Parathyroid adenoma (tissue), 2 donors: ENCODE measurements at regions not wholly inside any gene's neighbourhood (a gene's known extent, or its start where the extent isn't known, plus 50 kb on each side); places are given as distances from the start of the nearest gene placed in this dataset.

Experiments used
- H2AFZ ChIP-seq: fragments of 300-600 bp; sonication (generic); one replicate; pipeline ENCODE4 v1.7.0; 2017; ENCODE audit warnings: antibody characterized with exemption, mild to moderate bottlenecking
- H3K27ac ChIP-seq: fragments of 300-600 bp; sonication (generic); one replicate; pipeline ENCODE4 v1.7.0; 2017
- H3K27me3 ChIP-seq: fragments of 300-600 bp; sonication (generic); one replicate; pipeline ENCODE4 v1.7.0; 2017; ENCODE audit warnings: low read length; ENCODE audit not compliant: control insufficient read depth, insufficient read depth
- H3K36me3 ChIP-seq: fragments of 300-600 bp; sonication (generic); one replicate; pipeline ENCODE4 v1.7.0; 2017; ENCODE audit warnings: low read length; ENCODE audit not compliant: control insufficient read depth, insufficient read depth
- H3K4me1 ChIP-seq: fragments of 300-600 bp; sonication (generic); one replicate; pipeline ENCODE4 v1.7.0; 2017; ENCODE audit warnings: control low read depth
- H3K4me2 ChIP-seq: fragments of 300-600 bp; sonication (generic); one replicate; pipeline ENCODE4 v1.7.0; 2017; ENCODE audit warnings: low read length
- H3K4me3 ChIP-seq: fragments of 300-600 bp; sonication (generic); one replicate; pipeline ENCODE4 v1.7.0; 2017; ENCODE audit warnings: low read depth, low read length
- H3K79me2 ChIP-seq: fragments of 300-600 bp; sonication (generic); one replicate; pipeline ENCODE4 v1.7.0; 2017; ENCODE audit warnings: control low read depth
- H3K9ac ChIP-seq: fragments of 300-600 bp; sonication (generic); one replicate; pipeline ENCODE4 v1.7.0; 2017; ENCODE audit warnings: mild to moderate bottlenecking
- H3K9me3 ChIP-seq: fragments of 300-600 bp; sonication (generic); one replicate; pipeline ENCODE4 v1.7.0; 2017; ENCODE audit warnings: low read length; ENCODE audit not compliant: control insufficient read depth
- CTCF ChIP-seq: fragments of 300-600 bp; sonication (generic); IDR thresholded peaks from one replicate; pipeline ENCODE4 v1.7.0; 2017; ENCODE audit warnings: antibody characterized with exemption, mild to moderate bottlenecking
- donor health status: primary hyperparathyroidism.

- no peak overlapping the region for H3K4me3 ChIP-seq
- no peak for TF ChIP-seq CTCF
- no peaks in the 10 kb centered on the region for H3K4me1 ChIP-seq
- H3K4me2 ChIP-seq = no peak overlapping the region
- H2AFZ ChIP-seq = no peak overlapping the region
- no peaks in the 10 kb centered on the region for H3K36me3 ChIP-seq
- H3K27ac ChIP-seq = no peak overlapping the region
- no peaks in the 10 kb centered on the region for H3K79me2 ChIP-seq
- H3K9ac ChIP-seq = no peak overlapping the region
- no peaks in the 10 kb centered on the region for H3K27me3 ChIP-seq
- no peaks in the 10 kb centered on the region for H3K9me3 ChIP-seq
Observed at GRCh38 chr4:138086611-138087041, 155.5 kb downstream of the SLC7A11 start.

- Histone ChIP-seq H3K27ac (no peak overlapping the region), H3K9ac (no peak overlapping the region), H2AFZ (no peak overlapping the region), H3K4me2 (no peak overlapping the region), H3K4me1 (no peaks in the 10 kb centered on the region), H3K36me3 (no peaks in the 10 kb centered on the region), H3K27me3 (no peaks in the 10 kb centered on the region), H3K4me3 (no peak overlapping the region), H3K79me2 (no peaks in the 10 kb centered on the region), H3K9me3 (no peaks in the 10 kb centered on the region)
- no peak for TF ChIP-seq CTCF
Observed at GRCh38 chr4:138085736-138086305, 156.3 kb downstream of the SLC7A11 start.

GRCh38 chr4:138078751-138079520 lies 163.2 kb downstream of the SLC7A11 start:
- H3K27ac ChIP-seq = no peak overlapping the region
- no peak overlapping the region for H3K9ac ChIP-seq
- no peaks in the 10 kb centered on the region for H3K9me3 ChIP-seq
- no peaks in the 10 kb centered on the region for H3K36me3 ChIP-seq
- H3K4me1 ChIP-seq = no peaks in the 10 kb centered on the region
- H3K27me3 ChIP-seq = no peaks in the 10 kb centered on the region
- H3K79me2 ChIP-seq = no peaks in the 10 kb centered on the region
- H3K4me2 ChIP-seq = no peak overlapping the region
- no peak overlapping the region for H2AFZ ChIP-seq
- no peak for TF ChIP-seq CTCF
- no peak overlapping the region for H3K4me3 ChIP-seq

- no peaks in the 10 kb centered on the region for H3K9me3 ChIP-seq
- H2AFZ ChIP-seq = no peak overlapping the region
- H3K4me3 ChIP-seq = no peak overlapping the region
- no peak for TF ChIP-seq CTCF
- no peaks in the 10 kb centered on the region for H3K79me2 ChIP-seq
- no peak overlapping the region for H3K27ac ChIP-seq
- no peak overlapping the region for H3K9ac ChIP-seq
- H3K4me1 ChIP-seq = no peaks in the 10 kb centered on the region
- no peaks in the 10 kb centered on the region for H3K36me3 ChIP-seq
- no peak overlapping the region for H3K4me2 ChIP-seq
- no peaks in the 10 kb centered on the region for H3K27me3 ChIP-seq
Observed at GRCh38 chr4:138078253-138078652, 163.9 kb downstream of the SLC7A11 start.

GRCh38 chr4:138076561-138076960 lies 165.6 kb downstream of the SLC7A11 start:
- H3K4me2 ChIP-seq = no peak overlapping the region
- H2AFZ ChIP-seq = no peak overlapping the region
- H3K9ac ChIP-seq = no peak overlapping the region
- no peaks in the 10 kb centered on the region for H3K27me3 ChIP-seq
- no peak overlapping the region for H3K4me3 ChIP-seq
- H3K36me3 ChIP-seq = no peaks in the 10 kb centered on the region
- H3K27ac ChIP-seq = no peak overlapping the region
- H3K9me3 ChIP-seq = no peaks in the 10 kb centered on the region
- H3K4me1 ChIP-seq = no peaks in the 10 kb centered on the region
- no peak for TF ChIP-seq CTCF
- H3K79me2 ChIP-seq = no peaks in the 10 kb centered on the region
